Large intestine (tissue), 3 donors: ENCODE measurements at regions not wholly inside any gene's neighbourhood (a gene's known extent, or its start where the extent isn't known, plus 50 kb on each side); places are given as distances from the start of the nearest gene placed in this dataset.

Source experiments
- DNase-seq, 2 donors: peaks; one replicate each; pipeline versions ENCODE4 v3.0.0 to v3.0.0-alpha.2; 2013
- H3K27ac ChIP-seq: one replicate; pipeline ENCODE4 v1.5.1; 2013; ENCODE audit warnings: low read length
- H3K27me3 ChIP-seq: 2 replicates; pipeline ENCODE4 v1.6.1; 2013; ENCODE audit warnings: low read length; ENCODE audit not compliant: control insufficient read depth, insufficient read depth
- H3K36me3 ChIP-seq: 2 replicates; pipeline ENCODE4 v1.6.1; 2013; ENCODE audit warnings: low read length; ENCODE audit not compliant: control insufficient read depth, insufficient read depth
- H3K4me1 ChIP-seq: one replicate; pipeline ENCODE4 v1.6.1; 2013; ENCODE audit warnings: low read length; ENCODE audit not compliant: control insufficient read depth, insufficient read depth
- H3K4me3 ChIP-seq: one replicate; pipeline ENCODE4 v1.5.1; 2013; ENCODE audit warnings: low read length
- H3K9me3 ChIP-seq: one replicate; pipeline ENCODE4 v1.6.1; 2013; ENCODE audit warnings: mild to moderate bottlenecking, low read depth, low read length, moderate library complexity; ENCODE audit not compliant: control insufficient read depth
- WGBS: methylation state at CpG from one replicate; pipeline ENCODE4 v1.1.5; 2013; ENCODE audit warnings: low lambda C conversion rate; ENCODE audit not compliant: insufficient coverage; 5-methylcytosine and 5-hydroxymethylcytosine counted together

- Histone ChIP-seq H3K9me3 (no peaks in the 10 kb centered on the region), H3K36me3 (no peaks in the 10 kb centered on the region), H3K27ac (no peak overlapping the region), H3K4me1 (no peaks in the 10 kb centered on the region), H3K4me3 (no peak overlapping the region), H3K27me3 (no peaks in the 10 kb centered on the region)
- DNase-seq, result no peak
- WGBS, result 90% methylated on average over 2 of the region's 6 CpGs
Measured at GRCh38 chr18:44510390-44510789, 170.3 kb upstream of the SETBP1 start.

- Histone ChIP-seq H3K27me3 (no peaks in the 10 kb centered on the region), H3K9me3 (no peaks in the 10 kb centered on the region), H3K27ac (no peak overlapping the region), H3K4me1 (no peaks in the 10 kb centered on the region), H3K36me3 (no peaks in the 10 kb centered on the region), H3K4me3 (no peak overlapping the region)
- 97% methylated on average over 3 of the region's 3 CpGs for WGBS
- DNase-seq, result no peak
Measured at GRCh38 chr18:44513233-44513632, 167.5 kb upstream of the SETBP1 start.

- DNase-seq, result no peak
- no peaks in the 10 kb centered on the region for H3K27me3 ChIP-seq
- WGBS, result no CpG with 5 or more reads among the region's 1 CpG
- H3K4me3 ChIP-seq, result no peak overlapping the region
- H3K27ac ChIP-seq, result no peak overlapping the region
- H3K9me3 ChIP-seq, result no peaks in the 10 kb centered on the region
- no peaks in the 10 kb centered on the region for H3K4me1 ChIP-seq
- H3K36me3 ChIP-seq, result no peaks in the 10 kb centered on the region
Measured at GRCh38 chr18:44514106-44514505, 166.6 kb upstream of the SETBP1 start.

GRCh38 chr18:44514766-44515165, 165.9 kb upstream of the SETBP1 start:
- Histone ChIP-seq H3K27ac (no peak overlapping the region), H3K9me3 (no peaks in the 10 kb centered on the region), H3K27me3 (no peaks in the 10 kb centered on the region), H3K4me3 (no peak overlapping the region), H3K4me1 (no peaks in the 10 kb centered on the region), H3K36me3 (no peaks in the 10 kb centered on the region)
- WGBS, result 100% methylated on average over 1 of the region's 1 CpG
- DNase-seq, result no peak

GRCh38 chr18:44516450-44516849, 164.2 kb upstream of the SETBP1 start:
- Histone ChIP-seq H3K27ac (no peak overlapping the region), H3K36me3 (no peaks in the 10 kb centered on the region), H3K9me3 (no peaks in the 10 kb centered on the region), H3K4me3 (no peak overlapping the region), H3K27me3 (no peaks in the 10 kb centered on the region), H3K4me1 (no peaks in the 10 kb centered on the region)
- WGBS, result no CpG with 5 or more reads among the region's 1 CpG
- no peak for DNase-seq

- Histone ChIP-seq H3K27ac (no peak overlapping the region), H3K36me3 (no peaks in the 10 kb centered on the region), H3K4me1 (no peaks in the 10 kb centered on the region), H3K4me3 (no peak overlapping the region), H3K9me3 (no peaks in the 10 kb centered on the region), H3K27me3 (no peaks in the 10 kb centered on the region)
- no peak for DNase-seq
- 94% methylated on average over 2 of the region's 3 CpGs for WGBS
Measured at GRCh38 chr18:44517136-44517535, 163.6 kb upstream of the SETBP1 start.

GRCh38 chr18:44518091-44518615, 162.5 kb upstream of the SETBP1 start:
- no peaks in the 10 kb centered on the region for H3K27me3 ChIP-seq
- no peak overlapping the region for H3K27ac ChIP-seq
- WGBS, result no CpG with 5 or more reads among the region's 4 CpGs
- H3K36me3 ChIP-seq, result no peaks in the 10 kb centered on the region
- no peak overlapping the region for H3K4me3 ChIP-seq
- no peaks in the 10 kb centered on the region for H3K9me3 ChIP-seq
- no peaks in the 10 kb centered on the region for H3K4me1 ChIP-seq
- DNase-seq, result no peak

- no peak for DNase-seq
- Histone ChIP-seq H3K4me3 (no peak overlapping the region), H3K27me3 (no peaks in the 10 kb centered on the region), H3K36me3 (no peaks in the 10 kb centered on the region), H3K4me1 (no peaks in the 10 kb centered on the region), H3K27ac (no peak overlapping the region), H3K9me3 (no peaks in the 10 kb centered on the region)
- WGBS, result no CpG with 5 or more reads among the region's 1 CpG
Measured at GRCh38 chr18:44518666-44519065, 162.0 kb upstream of the SETBP1 start.

- no peak for DNase-seq
- no CpG with 5 or more reads among the region's 3 CpGs for WGBS
- Histone ChIP-seq H3K4me3 (no peak overlapping the region), H3K27ac (no peak overlapping the region), H3K4me1 (no peaks in the 10 kb centered on the region), H3K36me3 (no peaks in the 10 kb centered on the region), H3K27me3 (no peaks in the 10 kb centered on the region), H3K9me3 (no peaks in the 10 kb centered on the region)
Measured at GRCh38 chr18:44520981-44521667, 159.6 kb upstream of the SETBP1 start.

GRCh38 chr18:44521668-44522022, 159.0 kb upstream of the SETBP1 start:
- no peaks in the 10 kb centered on the region for H3K4me1 ChIP-seq
- no peak for DNase-seq
- H3K9me3 ChIP-seq, result no peaks in the 10 kb centered on the region
- no peak overlapping the region for H3K27ac ChIP-seq
- no peaks in the 10 kb centered on the region for H3K27me3 ChIP-seq
- no peak overlapping the region for H3K4me3 ChIP-seq
- no peaks in the 10 kb centered on the region for H3K36me3 ChIP-seq

- DNase-seq, result no peak
- Histone ChIP-seq H3K4me1 (no peaks in the 10 kb centered on the region), H3K27ac (no peak overlapping the region)
Measured at GRCh38 chr18:44526705-44527415, 153.8 kb upstream of the SETBP1 start.

More at GRCh38 chr18:44526705-44527415, 153.8 kb upstream of the SETBP1 start:
- Histone ChIP-seq H3K36me3 (no peaks in the 10 kb centered on the region), H3K27me3 (no peaks in the 10 kb centered on the region), H3K4me3 (no peak overlapping the region), H3K9me3 (no peaks in the 10 kb centered on the region)
